ENCODE measurements at regions not wholly inside any gene's neighbourhood (a gene's known extent, or its start where the extent isn't known, plus 50 kb on each side); places are given as distances from the start of the nearest gene placed in this dataset.

GRCh38 chr11:15649371-15650104 lies 534.8 kb downstream of the INSC start:
- no peaks in the 10 kb centered on the region for H3K9me3 ChIP-seq (ENCODE audit: low read length)
- peak overlapping the region; percentile 30; the same call in 1 of the 2 replicates for H3K4me2 ChIP-seq (ENCODE audit: low read depth, low read length)
- DNase-seq (ENCODE audit: low spot score) (no peak), FAIRE-seq (no peak), ATAC-seq (peak; percentile 50)
- TF ChIP-seq HOXA3 (CRISPR knock-in tag; IDR thresholded peaks at IDR 0.05): no peak
- TF ChIP-seq ZNF549 (CRISPR knock-in tag; IDR thresholded peaks at IDR 0.05): no peak
- 0 out of 2 replicates have a peak, but pooled peaks have one; percentile 22 for TF ChIP-seq THAP8 (CRISPR knock-in tag; IDR thresholded peaks at IDR 0.05; ENCODE audit: borderline replicate concordance)
- BruUV-seq (replicated peaks): no TSS peak
- in situ Hi-C loops (cut with HindIII; ENCODE audit: extremely low pct_ligation_motif_present, low pct_unique_long_range_greater_than_20kb) (no loop called here), intact Hi-C loops (cut with micrococcal nuclease; ENCODE audit: unreplicated experiment) (loop anchor here (1.0 to 2.0 kb wide), 2 partner anchors 121 to 964 kb away; no protein-coding TSS in a partner anchor)
- peaks cover 7% of the 10 kb centered on the region for H3K4me1 ChIP-seq (ENCODE audit: insufficient read depth, low read length)
- H4K20me1 ChIP-seq (ENCODE audit: insufficient read depth, low read length): no peaks in the 10 kb centered on the region
- H2AFZ ChIP-seq (ENCODE audit: low read length): no peak overlapping the region
- POLR2A ChIA-PET: interaction anchor here (0.9 kb wide), 1 partner anchor 1089 kb away, joined by 3 read pairs; the partner anchor contains the start of gene C11orf58
- no peak overlapping the region for H3K27ac ChIP-seq (ENCODE audit: extremely low read length, insufficient read depth, low read length)
- CTCF ChIA-PET (ENCODE audit: low intra/inter-chr PET ratio, low total read pairs): no interaction called here
- no peak overlapping the region; a peak in 1 of 6 replicates for H3K4me3 ChIP-seq (replicated peaks in 1 of 3; ENCODE audit: insufficient read depth in 1 of 3, low read depth in 2 of 3, low read length in 3 of 3)
- H3K79me2 ChIP-seq (ENCODE audit: insufficient read depth, low read length): no peaks in the 10 kb centered on the region
- 45% methylated on average over 7 of the region's 14 CpGs for WGBS (ENCODE audit: low lambda C conversion rate)
- H3K36me3 ChIP-seq (replicated peaks in 1 of 2; ENCODE audit: control insufficient read depth in 1 of 2, insufficient read depth in 2 of 2, low read length in 2 of 2): no peaks in the 10 kb centered on the region
- peaks cover 0 to 7% of the 10 kb centered on the region in 2 experiments; a peak in 3 of 5 replicates for H3K27me3 ChIP-seq (ENCODE audit: control insufficient read depth in 1 of 2, insufficient read depth in 2 of 2, low read length in 2 of 2)
- H3K9ac ChIP-seq (ENCODE audit: insufficient read depth, low read depth, low read length): no peak overlapping the region

DNA sequence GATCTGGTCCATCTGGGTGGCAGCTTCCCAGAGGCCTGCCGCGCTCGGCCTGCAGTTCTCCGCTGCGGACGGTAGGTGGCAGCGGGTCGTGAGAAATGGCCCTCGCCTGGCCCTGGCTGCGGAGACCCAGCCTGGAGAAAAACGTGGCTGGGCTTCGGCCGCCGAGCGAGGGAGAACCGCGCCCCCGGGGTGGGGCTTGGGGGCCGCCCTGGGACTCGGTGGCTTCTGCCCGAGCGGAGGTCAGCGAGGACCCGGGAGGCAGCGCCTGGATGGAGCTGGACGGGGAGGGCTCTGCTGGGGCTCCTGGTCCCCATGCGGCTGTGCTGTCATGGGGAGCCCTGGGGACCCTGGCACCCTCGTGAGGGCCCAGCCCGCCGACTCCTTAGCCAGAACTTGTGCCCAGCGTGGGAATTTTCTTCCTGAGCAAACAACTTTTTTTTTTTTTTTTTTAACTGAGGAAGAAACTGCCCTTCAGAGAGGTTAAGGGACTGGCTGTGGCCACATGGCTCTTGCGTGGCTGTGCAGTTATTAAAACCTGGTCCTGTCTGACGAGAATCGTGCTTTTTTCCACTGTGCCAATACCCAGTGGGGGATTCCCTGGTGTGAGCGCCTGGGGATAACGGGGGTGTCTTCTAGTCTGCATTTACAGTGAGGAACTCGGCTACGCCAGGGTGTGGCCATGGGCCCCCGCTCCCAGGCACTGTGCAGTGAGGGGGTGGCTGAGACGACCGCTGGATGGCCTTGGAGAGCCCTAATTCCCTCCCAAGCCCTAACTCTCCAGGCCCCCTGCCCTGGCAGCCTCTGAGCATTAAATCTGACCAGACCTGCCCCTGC lies 535.6 kb downstream of the INSC start:
- ChIA-PET CTCF (ENCODE audit: low intra/inter-chr PET ratio, low total read pairs) (no interaction called here), POLR2A (interaction anchor here (0.9 kb wide), 1 partner anchor 1088 kb away, joined by 3 read pairs; the partner anchor contains the start of gene C11orf58)
- Histone ChIP-seq H3K9ac (ENCODE audit: insufficient read depth, low read depth, low read length) (no peak overlapping the region), H2AFZ (ENCODE audit: low read length) (no peak overlapping the region), H3K27me3 (ENCODE audit: control insufficient read depth in 1 of 2, insufficient read depth in 2 of 2, low read length in 2 of 2) (peaks cover 0 to 7% of the 10 kb centered on the region in 2 experiments; a peak in 3 of 5 replicates), H3K4me1 (ENCODE audit: insufficient read depth, low read length) (peaks cover 7% of the 10 kb centered on the region), H4K20me1 (ENCODE audit: insufficient read depth, low read length) (no peaks in the 10 kb centered on the region), H3K4me3 (replicated peaks in 1 of 3; ENCODE audit: insufficient read depth in 1 of 3, low read depth in 2 of 3, low read length in 3 of 3) (peak overlapping the region in 1 of 3 experiments; percentile 39; a peak in 1 of 6 replicates), H3K27ac (ENCODE audit: extremely low read length, insufficient read depth, low read length) (no peak overlapping the region), H3K36me3 (replicated peaks in 1 of 2; ENCODE audit: control insufficient read depth in 1 of 2, insufficient read depth in 2 of 2, low read length in 2 of 2) (no peaks in the 10 kb centered on the region), H3K9me3 (ENCODE audit: low read length) (no peaks in the 10 kb centered on the region), H3K79me2 (ENCODE audit: insufficient read depth, low read length) (no peaks in the 10 kb centered on the region), H3K4me2 (ENCODE audit: low read depth, low read length) (peak overlapping the region; percentile 58)
- FAIRE-seq (peak; percentile 57), ATAC-seq (peak; percentile 100), DNase-seq (ENCODE audit: low spot score) (peak; percentile 84)
- WGBS (ENCODE audit: low lambda C conversion rate): 31% methylated on average over 9 of the region's 41 CpGs
- no TSS peak for BruUV-seq (replicated peaks)
- intact Hi-C loops (cut with micrococcal nuclease; ENCODE audit: unreplicated experiment): loop anchor here (1.0 to 2.0 kb wide), 2 partner anchors 120 to 963 kb away; no protein-coding TSS in a partner anchor
- in situ Hi-C loops (cut with HindIII; ENCODE audit: extremely low pct_ligation_motif_present, low pct_unique_long_range_greater_than_20kb): no loop called here
- peak; percentile 66; the same call in 1 of the 2 replicates for TF ChIP-seq SRY (CRISPR knock-in tag; IDR thresholded peaks at IDR 0.05)
- no peak for TF ChIP-seq DMTF1 (CRISPR knock-in tag; IDR thresholded peaks at IDR 0.05)
- TF ChIP-seq ZNF367 (CRISPR knock-in tag; IDR thresholded peaks at IDR 0.05; ENCODE audit: borderline replicate concordance): no peak
- no peak for TF ChIP-seq ZKSCAN8 (CRISPR knock-in tag; IDR thresholded peaks at IDR 0.05; ENCODE audit: borderline replicate concordance)
- TF ChIP-seq TCF12 (IDR thresholded peaks at IDR 0.05): no peak
- no peak for TF ChIP-seq TCF12 (CRISPR knock-in tag; IDR thresholded peaks at IDR 0.05)
- TF ChIP-seq, protein P1, sequence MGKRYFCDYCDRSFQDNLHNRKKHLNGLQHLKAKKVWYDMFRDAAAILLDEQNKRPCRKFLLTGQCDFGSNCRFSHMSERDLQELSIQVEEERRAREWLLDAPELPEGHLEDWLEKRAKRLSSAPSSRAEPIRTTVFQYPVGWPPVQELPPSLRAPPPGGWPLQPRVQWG (CRISPR knock-in tag; IDR thresholded peaks at IDR 0.05; ENCODE audit: borderline replicate concordance, low read depth): no peak
